Neural cell (in vitro differentiated cells): ENCODE measurements at regions not wholly inside any gene's neighbourhood (a gene's known extent, or its start where the extent isn't known, plus 50 kb on each side); places are given as distances from the start of the nearest gene placed in this dataset.

Experiments used
- EP300 ChIP-seq: fragments of 450-650 bp; conservative IDR thresholded peaks from 2 replicates; pipeline ENCODE4 v1.6.1; 2014; ENCODE audit warnings: antibody characterized with exemption, mild to moderate bottlenecking, moderate library complexity; ENCODE audit not compliant: poor library complexity, severe bottlenecking
- POLR2AphosphoS5 ChIP-seq: IDR thresholded peaks from 2 replicates; pipeline ENCODE4 v1.6.1; 2012
- SMC3 ChIP-seq: fragments of 450-650 bp; conservative IDR thresholded peaks from 2 replicates; pipeline ENCODE4 v1.6.1; 2014; ENCODE audit warnings: antibody characterized with exemption, mild to moderate bottlenecking, moderate library complexity; ENCODE audit not compliant: poor library complexity
- TF ChIP-seq, protein P1 (sequence below): fragments of 450-650 bp; IDR thresholded peaks from 2 replicates; pipeline ENCODE4 v1.5.1; 2014; ENCODE audit warnings: antibody characterized with exemption, mild to moderate bottlenecking, moderate library complexity; ENCODE audit not compliant: poor library complexity, severe bottlenecking

DNA sequence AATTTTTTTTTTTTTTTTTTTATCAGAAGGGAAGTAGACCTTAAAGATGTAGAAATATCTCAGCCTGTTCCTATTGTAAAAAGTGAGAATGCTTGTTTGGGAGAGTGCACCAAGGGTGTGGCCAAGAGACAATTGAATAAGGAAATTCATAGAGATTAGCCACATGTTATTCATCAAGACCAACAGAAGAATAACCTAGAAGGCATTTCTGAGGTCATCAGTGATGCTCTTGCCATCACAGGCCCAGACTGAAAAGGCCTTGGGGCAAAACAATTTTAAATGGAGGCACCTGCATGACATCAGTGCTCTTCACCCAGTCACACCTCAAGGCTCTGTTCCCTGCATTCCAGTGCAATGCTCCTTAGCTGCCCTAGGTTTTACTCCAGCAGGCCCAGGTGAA, 2043.3 kb upstream of the PIK3C3 start:
- TF ChIP-seq, protein P1, sequence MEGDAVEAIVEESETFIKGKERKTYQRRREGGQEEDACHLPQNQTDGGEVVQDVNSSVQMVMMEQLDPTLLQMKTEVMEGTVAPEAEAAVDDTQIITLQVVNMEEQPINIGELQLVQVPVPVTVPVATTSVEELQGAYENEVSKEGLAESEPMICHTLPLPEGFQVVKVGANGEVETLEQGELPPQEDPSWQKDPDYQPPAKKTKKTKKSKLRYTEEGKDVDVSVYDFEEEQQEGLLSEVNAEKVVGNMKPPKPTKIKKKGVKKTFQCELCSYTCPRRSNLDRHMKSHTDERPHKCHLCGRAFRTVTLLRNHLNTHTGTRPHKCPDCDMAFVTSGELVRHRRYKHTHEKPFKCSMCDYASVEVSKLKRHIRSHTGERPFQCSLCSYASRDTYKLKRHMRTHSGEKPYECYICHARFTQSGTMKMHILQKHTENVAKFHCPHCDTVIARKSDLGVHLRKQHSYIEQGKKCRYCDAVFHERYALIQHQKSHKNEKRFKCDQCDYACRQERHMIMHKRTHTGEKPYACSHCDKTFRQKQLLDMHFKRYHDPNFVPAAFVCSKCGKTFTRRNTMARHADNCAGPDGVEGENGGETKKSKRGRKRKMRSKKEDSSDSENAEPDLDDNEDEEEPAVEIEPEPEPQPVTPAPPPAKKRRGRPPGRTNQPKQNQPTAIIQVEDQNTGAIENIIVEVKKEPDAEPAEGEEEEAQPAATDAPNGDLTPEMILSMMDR = no peak
- TF ChIP-seq EP300 (no peak), SMC3 (no peak), POLR2AphosphoS5 (no peak)
